ENCODE measurements at regions not wholly inside any gene's neighbourhood (a gene's known extent, or its start where the extent isn't known, plus 50 kb on each side); places are given as distances from the start of the nearest gene placed in this dataset.

DNA sequence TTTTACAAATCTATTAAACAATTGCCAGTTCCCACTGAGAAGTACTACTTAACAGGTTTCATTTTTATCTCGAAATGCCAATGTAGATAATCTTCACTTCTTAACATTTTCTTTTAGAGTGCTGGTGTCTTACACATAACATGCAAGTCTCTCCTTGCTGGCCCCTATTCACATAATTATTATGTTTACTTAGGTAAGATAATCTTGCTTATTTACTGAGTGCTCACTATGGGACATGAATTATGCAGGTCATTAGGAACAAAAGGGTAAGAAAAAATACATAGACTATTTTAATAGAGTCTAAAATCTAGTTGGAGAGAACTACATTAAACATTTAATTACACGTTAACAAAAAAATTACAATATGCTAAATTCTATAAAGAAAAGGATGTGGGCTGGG, 328.4 kb downstream of the PRR16 start:
- TF ChIP-seq, protein P1, sequence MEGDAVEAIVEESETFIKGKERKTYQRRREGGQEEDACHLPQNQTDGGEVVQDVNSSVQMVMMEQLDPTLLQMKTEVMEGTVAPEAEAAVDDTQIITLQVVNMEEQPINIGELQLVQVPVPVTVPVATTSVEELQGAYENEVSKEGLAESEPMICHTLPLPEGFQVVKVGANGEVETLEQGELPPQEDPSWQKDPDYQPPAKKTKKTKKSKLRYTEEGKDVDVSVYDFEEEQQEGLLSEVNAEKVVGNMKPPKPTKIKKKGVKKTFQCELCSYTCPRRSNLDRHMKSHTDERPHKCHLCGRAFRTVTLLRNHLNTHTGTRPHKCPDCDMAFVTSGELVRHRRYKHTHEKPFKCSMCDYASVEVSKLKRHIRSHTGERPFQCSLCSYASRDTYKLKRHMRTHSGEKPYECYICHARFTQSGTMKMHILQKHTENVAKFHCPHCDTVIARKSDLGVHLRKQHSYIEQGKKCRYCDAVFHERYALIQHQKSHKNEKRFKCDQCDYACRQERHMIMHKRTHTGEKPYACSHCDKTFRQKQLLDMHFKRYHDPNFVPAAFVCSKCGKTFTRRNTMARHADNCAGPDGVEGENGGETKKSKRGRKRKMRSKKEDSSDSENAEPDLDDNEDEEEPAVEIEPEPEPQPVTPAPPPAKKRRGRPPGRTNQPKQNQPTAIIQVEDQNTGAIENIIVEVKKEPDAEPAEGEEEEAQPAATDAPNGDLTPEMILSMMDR (IDR thresholded peaks at IDR 0.05), result no peak
- TF ChIP-seq POLR2AphosphoS5 (IDR thresholded peaks at IDR 0.05), result no peak
- no peak for TF ChIP-seq POLR2A (IDR thresholded peaks at IDR 0.05)
